NCI-H226 (cell line): ENCODE measurements at regions not wholly inside any gene's neighbourhood (a gene's known extent, or its start where the extent isn't known, plus 50 kb on each side); places are given as distances from the start of the nearest gene placed in this dataset.
"Not testable (repeated sequence)": the region's sequence is repeated elsewhere in the genome, so short reads cannot be mapped to it uniquely, and the experiment has no call there.

Experiments
- DNase-seq: peaks from one replicate; pipeline ENCODE4 v3.0.0-alpha.2; 2015

- DNase-seq, result no peak
Observed at GRCh38 chr3:22612927-22613326, 590.2 kb upstream of the UBE2E2 start.

DNA sequence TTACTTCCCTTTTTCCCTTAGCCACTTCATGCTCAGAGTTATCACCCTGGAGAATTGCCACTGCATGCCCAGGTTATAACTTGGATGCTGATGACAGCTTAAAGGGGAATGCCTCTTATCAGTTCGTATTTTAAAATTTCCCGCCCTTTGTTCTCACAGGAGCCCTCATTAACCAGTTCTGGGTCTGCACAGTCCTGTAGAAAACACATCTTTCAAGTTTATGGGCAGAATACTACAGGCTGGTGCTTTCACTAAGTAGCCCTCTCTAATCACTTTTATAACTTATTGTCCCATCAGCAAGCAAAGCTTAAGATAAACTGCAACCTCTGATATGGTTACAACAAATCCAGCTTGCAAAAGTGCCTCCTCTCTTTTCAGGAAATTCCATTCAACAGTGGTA lies 587.3 kb upstream of the UBE2E2 start:
- DNase-seq, result peak; percentile 38

GRCh38 chr3:22617372-22617771 lies 585.8 kb upstream of the UBE2E2 start:
- DNase-seq, result no peak

DNA sequence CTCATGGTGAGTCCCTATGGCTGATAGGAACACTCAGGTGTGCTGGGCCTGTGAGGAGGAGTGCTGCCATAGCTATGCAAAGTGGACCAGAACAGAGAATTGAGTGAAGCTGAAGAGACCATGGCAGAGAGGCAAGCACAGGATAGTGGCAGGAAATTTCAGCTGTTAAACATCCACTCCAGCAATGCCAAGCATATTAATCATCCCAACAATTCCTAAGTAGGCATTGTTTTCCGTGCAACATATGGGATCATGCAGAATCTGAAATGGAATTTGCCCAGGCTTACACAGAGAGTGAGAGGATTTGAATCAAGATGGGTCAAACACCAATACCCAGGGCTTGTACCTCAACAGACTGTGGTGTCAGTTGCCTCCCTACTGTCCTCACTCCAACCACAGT lies 582.6 kb upstream of the UBE2E2 start:
- peak; percentile 44 for DNase-seq

DNA sequence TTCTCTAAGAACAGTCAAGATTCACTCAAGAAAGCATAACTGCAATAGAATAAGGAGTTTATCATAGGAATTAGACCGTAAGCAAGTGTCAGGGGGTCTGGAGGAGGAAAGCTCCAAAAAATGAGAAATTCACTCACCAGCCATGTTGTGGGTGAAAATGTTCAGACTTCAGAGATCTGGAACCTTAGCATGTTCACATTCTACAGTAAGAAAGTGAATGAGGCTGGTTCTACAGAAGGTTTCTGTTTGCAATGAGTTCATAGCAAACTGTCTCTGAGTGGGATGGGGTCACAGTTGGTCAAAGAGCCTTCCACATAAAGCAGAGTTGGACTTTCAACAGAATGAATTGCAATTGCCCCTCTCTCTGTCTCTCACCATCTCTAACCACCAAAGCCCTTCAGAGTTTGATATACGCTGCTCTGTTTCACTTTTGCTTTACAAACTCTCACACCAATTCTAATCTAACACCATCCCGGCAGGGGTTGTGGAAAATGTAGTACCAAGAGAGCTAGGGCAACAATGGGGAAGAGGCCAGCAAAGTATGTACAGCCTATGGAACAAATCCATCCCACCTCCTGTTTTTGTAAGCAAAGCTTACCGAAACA lies 581.8 kb upstream of the UBE2E2 start:
- DNase-seq, result no peak

DNA sequence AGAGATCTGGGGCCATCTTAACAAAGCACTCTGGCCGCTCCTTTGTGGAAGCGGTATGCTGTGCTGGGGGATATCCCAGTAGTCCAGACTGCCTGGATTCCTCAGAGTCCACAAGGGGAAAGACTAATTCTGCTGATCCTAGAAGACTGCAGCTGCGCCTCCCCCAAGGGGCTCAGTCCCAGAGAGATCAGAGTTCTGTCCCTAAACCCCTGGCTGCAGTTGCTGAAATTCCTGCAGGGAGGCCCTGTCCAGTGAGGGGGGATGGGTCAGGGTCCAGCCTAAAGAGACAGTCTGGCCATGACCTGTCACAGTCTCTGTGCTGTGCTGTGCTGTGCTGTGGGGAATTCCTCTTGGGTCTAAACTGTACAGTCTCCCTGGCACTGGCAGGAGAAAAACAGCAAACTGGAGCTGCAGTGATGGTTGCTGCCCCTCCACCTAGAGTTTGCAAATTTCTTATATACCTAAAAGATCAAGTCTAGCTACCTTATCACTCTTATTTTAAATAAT lies 575.1 kb upstream of the UBE2E2 start:
- no peak for DNase-seq

DNA sequence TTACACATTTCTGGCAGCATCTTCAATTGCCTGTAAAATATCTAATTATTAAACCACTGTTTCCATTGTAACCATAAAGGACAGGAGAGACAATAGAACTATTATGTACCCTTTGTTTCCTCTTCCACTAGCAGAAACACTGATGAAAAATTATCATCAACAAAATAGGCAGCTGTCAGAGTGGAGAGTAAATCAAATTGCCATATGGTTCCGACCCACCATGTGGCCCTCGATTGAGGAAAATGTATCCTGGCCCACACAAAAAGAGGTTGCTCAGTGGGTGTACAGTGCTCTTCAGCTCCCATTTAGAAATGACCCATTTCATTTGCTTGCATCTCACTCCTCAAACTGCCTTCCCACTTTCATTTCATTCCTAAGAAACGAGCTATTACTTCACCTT lies 570.6 kb upstream of the UBE2E2 start:
- no peak for DNase-seq

GRCh38 chr3:22634433-22634832 lies 568.7 kb upstream of the UBE2E2 start:
- no peak for DNase-seq

GRCh38 chr3:22659651-22660475 lies 543.3 kb upstream of the UBE2E2 start:
- no peak for DNase-seq

DNA sequence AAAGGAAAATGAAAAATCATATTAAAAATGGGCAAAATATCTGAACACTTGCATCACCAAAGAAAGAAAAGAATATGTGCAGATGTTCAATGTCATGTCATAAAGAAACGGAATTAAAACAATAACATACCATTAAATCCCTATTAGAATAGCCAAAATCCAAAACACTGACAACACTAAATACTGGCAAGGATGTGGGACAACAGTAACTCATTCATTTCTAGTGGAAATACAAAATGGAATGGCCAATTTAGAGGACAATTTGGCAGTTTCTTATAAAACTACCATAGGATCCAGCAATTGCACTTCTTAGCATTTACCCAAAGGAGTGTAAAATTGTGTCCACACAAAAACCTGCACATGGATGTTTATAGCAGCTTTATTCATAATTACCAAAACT lies 542.5 kb upstream of the UBE2E2 start:
- DNase-seq, result no peak

DNA sequence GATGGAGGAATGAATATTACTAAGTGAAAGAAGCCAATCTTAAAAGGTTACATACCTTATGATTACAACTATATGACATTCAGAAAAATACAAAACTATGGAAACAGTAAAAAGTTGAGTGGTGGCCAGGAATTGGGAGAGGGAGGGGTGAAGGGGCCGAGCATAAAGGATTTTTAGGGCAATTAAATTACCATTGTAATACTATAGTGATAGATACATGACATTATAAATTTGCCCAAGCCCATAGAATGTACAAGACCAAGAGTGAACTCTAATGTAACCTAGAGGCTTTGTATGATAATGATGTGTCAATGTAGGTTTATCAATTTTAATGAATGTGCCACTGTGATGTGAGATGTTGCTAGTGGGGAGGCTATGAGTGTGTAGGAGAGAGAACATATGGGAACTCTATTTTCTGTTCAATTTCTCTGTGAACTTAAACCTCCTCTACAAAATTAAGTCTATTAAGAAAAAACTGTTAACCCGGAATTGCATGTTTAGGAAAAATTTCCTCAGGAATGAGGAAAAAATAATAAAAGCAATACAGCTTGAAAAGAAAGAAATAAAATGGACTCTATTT lies 541.9 kb upstream of the UBE2E2 start:
- DNase-seq, result no peak

DNA sequence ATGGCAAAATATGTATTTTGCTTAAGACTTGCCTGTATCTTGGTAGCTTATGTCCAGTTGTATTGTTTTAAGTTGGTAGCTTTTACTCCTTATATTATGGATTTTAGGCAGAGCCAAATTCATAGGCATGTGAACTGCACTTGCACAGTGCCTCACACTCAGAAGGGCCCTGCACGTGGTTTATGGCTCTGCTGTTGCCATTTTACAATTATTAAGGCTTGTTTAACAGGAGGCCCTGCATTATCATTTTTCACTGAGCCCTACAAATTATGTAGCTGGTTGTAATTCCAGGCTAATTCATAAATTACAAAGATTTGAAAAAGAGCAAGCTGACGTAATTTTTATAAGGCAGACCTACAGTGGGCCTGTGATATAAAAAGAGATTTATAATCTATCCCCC lies 537.6 kb upstream of the UBE2E2 start:
- no peak for DNase-seq

DNA sequence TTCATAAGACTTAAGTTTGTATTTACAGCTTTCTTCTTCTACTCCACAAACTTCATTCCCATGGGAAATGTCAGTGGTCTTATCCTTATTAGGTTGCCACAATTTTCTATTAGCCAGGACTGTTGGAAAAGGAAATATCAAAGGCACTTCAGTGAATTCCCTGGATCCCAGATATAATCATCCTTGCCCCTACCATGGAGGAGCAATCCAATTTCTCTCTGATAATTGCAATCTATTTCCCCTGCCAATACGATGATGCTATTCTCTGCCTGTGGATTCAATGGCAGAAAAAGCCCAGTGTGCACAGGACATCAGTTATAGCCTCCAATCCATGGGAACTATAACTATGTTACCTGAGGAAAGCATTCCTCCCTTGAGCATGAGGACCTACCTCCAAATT lies 536.4 kb upstream of the UBE2E2 start:
- DNase-seq, result no peak

GRCh38 chr3:22671848-22672247 lies 531.3 kb upstream of the UBE2E2 start:
- no peak for DNase-seq

GRCh38 chr3:22684739-22685138 lies 518.4 kb upstream of the UBE2E2 start:
- no peak for DNase-seq

DNA sequence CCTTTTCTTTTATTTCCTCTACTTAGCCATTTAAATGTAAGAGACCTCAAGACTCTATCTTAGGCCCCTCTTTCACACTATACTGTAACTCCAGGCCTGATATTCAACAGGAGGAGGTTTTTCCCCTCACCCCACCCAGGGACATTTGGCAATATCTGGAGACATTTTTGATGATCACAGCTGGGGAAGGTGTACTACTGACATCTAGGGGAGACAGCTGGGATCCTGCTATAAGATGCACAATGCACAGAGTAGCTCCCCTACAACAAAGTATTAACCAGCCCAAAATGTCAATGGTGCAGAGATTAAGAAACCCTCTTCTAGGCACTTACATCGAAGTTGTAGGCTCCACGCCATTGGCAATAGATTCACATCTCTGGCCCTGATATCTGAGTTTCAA lies 517.5 kb upstream of the UBE2E2 start:
- DNase-seq, result peak; percentile 8

DNA sequence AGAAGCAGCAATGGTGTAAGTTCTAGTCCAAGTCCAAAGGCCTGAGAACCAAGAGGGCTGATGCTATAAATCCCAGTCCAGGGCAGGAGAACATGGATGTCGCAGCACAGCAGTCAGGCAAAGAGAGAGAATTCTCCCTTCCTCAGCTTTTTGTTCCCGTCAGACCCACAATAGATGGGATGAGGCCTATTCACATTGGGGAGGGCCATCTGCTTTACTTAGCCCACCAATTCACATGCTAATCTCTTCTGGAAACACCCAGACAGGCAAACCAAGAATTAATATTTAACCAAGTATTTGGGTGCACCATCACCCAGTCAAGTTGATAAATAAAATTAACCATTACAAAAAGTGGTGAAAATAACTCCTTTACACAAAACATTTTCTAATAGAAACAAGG lies 511.7 kb upstream of the UBE2E2 start:
- no peak for DNase-seq

DNA sequence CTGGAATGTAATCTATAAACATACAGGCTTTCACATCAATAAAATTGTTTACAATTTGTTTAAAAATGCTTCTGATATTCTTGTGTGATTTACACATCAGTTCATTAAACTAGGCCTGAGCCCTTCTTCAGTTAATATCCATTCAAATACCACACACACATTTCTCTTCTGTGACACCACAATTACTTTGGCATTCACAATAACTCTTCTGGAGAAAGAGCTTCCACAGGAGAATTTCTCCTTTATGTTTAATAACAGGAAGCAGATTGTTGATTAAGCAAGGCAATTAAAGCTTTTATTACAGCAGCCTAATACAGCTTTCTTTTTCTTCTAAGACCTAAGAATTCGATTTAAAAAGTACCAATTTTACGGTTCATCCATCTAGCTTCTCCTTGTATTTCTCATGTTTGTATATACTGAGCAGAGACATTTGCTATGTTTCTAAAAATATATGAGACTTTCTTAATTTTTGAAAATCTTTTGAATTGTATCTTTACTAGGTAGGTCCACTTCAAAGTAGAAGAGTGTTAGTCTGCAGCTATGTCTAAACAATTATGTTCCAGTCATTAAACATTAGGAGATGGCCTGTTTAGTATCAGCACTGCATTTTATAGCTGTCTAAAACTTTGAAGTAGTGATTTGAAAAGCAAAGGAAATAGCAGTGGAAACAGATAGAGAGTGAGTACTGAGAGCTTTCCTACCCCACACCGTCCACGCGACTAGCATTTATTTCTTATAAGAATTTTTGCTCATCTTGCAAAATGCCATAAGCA lies 511.1 kb upstream of the UBE2E2 start:
- no peak for DNase-seq

GRCh38 chr3:22700876-22701275 lies 502.3 kb upstream of the UBE2E2 start:
- no peak for DNase-seq

DNA sequence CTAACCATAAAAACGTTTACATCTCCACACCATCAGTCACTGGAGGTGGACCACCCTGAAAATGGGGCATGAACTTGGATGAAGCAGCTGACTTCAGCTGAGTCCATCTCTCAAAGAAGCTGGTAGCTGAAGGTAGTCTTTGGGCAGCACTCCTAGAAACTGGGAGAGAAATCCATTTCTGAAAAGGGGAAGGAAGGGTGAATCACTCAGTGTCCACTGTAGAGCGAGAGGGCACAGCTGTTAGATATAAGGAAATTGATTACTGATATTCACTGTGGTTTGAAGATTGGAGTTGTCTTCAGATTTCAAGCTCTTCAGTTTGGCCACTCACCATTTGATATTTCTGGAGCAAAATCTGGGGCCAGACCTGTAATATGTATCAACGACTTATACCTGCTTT lies 499.0 kb upstream of the UBE2E2 start:
- DNase-seq, result no peak

DNA sequence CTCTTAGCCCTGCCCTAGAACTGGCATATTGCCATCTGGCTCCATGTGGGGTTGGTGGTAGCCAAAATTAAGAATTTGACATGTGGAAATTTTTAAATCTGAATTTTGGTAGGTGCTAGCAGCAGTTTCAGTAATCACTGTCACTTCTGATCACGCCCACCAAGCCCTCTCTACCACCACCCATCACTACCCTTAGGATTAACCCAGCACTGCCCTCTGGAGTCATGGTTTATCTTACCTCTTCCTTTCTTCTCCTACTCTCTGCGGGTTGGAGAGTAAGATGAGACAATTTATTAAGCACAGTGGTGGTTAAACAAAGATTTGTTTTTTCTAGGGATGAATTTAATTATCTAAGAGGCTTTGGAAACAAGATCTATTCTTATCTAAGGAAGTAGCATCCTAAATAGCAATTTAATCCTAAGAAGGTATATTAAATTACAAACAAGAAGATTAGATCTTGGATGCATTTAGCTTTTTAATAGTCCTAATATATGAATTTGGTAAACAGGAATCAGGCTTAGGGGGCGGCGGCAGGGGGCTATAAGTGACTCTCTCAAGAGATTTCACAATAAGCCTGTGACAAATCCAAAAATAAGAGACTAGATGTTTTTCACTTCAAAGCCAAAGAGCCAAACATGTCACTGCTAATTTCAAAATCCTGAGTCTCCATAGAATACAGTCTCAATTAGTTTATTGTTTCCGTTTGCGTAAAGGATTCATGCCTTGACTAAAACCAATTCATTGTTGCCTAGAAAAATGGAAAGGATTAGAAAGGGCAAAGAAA lies 498.4 kb upstream of the UBE2E2 start:
- DNase-seq, result no peak

GRCh38 chr3:22706922-22707321 lies 496.2 kb upstream of the UBE2E2 start:
- DNase-seq, result not testable (repeated sequence)

DNA sequence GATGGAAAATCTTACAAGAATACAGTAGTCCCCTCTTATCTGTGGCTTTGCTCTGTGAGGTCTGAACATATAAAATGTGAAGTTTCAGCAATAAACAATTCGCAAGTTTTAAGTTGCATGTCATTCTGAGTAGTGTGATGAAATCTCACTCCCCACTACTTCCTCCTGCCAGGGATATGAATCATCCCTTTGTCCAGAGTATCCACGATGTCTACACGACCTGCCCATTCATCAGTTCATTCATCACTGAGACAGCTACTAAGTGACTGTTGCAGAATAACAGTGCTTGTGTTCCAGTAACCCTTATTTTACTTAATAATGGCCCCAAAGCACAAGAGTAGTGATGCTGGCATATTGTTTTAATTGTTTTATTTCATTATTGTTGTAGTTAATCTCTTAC lies 489.2 kb upstream of the UBE2E2 start:
- peak; percentile 96 for DNase-seq
